ENCODE measurements at regions not wholly inside any gene's neighbourhood (a gene's known extent, or its start where the extent isn't known, plus 50 kb on each side); places are given as distances from the start of the nearest gene placed in this dataset.

DNA sequence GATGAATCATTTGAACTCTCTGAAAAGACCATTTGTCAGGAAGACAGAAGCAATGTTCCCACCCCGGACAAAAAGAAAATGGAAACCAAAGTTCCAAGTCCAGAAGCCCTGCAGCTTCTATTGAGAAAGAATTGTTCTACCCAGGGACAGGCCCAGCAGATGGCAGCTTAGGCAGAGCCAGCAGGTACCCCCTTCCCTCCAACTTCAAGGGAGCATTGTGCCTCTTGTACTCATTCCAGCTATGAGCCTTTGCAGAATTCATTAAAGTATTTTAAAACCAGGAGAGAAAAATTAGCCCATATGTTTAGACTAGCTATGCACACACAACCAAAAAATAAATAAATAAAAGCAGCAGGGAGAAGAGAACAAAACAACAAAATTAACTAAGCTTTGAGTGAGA is 85.2 kb upstream of the KCND3 start:
- TF ChIP-seq, protein P1, sequence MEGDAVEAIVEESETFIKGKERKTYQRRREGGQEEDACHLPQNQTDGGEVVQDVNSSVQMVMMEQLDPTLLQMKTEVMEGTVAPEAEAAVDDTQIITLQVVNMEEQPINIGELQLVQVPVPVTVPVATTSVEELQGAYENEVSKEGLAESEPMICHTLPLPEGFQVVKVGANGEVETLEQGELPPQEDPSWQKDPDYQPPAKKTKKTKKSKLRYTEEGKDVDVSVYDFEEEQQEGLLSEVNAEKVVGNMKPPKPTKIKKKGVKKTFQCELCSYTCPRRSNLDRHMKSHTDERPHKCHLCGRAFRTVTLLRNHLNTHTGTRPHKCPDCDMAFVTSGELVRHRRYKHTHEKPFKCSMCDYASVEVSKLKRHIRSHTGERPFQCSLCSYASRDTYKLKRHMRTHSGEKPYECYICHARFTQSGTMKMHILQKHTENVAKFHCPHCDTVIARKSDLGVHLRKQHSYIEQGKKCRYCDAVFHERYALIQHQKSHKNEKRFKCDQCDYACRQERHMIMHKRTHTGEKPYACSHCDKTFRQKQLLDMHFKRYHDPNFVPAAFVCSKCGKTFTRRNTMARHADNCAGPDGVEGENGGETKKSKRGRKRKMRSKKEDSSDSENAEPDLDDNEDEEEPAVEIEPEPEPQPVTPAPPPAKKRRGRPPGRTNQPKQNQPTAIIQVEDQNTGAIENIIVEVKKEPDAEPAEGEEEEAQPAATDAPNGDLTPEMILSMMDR (IDR thresholded peaks at IDR 0.05; ENCODE audit: unreplicated experiment), result no peak
- Mint-ChIP-seq H3K27me3 (ENCODE audit: low read depth) (peaks cover 3% of the 10 kb centered on the region), H3K9me3 (peaks cover 32% of the 10 kb centered on the region), H3K4me3 (no peak overlapping the region), H3K4me1 (no peaks in the 10 kb centered on the region), H3K36me3 (no peaks in the 10 kb centered on the region), H3K27ac (no peak overlapping the region)
- DNase-seq (ENCODE audit: low spot score in 2 of 2, unreplicated experiment in 2 of 2), result no peak

DNA sequence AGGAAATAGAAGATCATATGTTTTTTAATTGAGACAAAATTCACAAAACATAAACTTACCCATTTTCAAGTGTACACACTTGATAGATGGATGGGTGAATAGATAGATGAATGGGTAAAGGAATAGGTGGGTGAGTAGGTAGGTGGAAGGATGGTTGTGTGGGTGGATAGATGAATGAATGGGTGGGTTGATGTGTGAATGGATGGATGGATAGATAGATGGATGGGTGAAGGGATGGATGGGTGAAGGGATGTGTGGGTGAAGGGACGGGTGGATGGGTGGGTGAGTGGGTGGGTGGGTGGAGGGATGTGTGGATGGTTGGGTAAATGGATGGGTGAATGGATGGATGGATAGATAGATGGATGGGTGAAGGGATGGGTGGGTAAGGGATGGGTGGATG is 86.1 kb upstream of the KCND3 start:
- Mint-ChIP-seq H3K27me3 (ENCODE audit: low read depth) (peaks cover 4% of the 10 kb centered on the region), H3K27ac (no peak overlapping the region), H3K4me1 (no peaks in the 10 kb centered on the region), H3K4me3 (no peak overlapping the region), H3K36me3 (no peaks in the 10 kb centered on the region), H3K9me3 (peaks cover 32% of the 10 kb centered on the region)
- TF ChIP-seq, protein P1 (IDR thresholded peaks at IDR 0.05; ENCODE audit: unreplicated experiment), result no peak
- DNase-seq (ENCODE audit: low spot score in 2 of 2, unreplicated experiment in 2 of 2), result no peak

DNA sequence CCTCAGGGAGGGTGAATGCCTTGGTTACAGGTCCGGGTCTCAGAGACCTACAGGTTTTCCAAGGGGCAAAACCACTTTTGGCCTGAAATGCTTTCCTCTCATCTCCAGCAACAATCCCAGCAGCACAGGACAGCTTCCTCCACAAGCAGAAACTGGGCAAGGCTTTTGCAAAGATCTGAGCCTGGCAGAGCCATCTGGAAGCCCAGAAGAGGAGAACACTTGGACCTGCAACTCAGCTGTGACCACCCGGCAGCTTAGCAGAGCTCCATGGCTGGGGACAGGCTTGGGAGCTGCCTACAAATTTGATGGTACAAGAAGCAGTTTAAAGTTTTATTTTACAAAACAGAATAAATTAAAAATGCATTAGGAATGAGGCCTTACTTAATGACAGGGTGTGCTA is 90.0 kb upstream of the KCND3 start:
- TF ChIP-seq, protein P1 (IDR thresholded peaks at IDR 0.05; ENCODE audit: unreplicated experiment), result no peak
- Mint-ChIP-seq H3K4me3 (no peak overlapping the region), H3K27ac (no peak overlapping the region), H3K36me3 (no peaks in the 10 kb centered on the region), H3K9me3 (peaks cover 9% of the 10 kb centered on the region), H3K4me1 (no peaks in the 10 kb centered on the region), H3K27me3 (ENCODE audit: low read depth) (peaks cover 4% of the 10 kb centered on the region)
- DNase-seq (ENCODE audit: low spot score in 2 of 2, unreplicated experiment in 2 of 2), result no peak

DNA sequence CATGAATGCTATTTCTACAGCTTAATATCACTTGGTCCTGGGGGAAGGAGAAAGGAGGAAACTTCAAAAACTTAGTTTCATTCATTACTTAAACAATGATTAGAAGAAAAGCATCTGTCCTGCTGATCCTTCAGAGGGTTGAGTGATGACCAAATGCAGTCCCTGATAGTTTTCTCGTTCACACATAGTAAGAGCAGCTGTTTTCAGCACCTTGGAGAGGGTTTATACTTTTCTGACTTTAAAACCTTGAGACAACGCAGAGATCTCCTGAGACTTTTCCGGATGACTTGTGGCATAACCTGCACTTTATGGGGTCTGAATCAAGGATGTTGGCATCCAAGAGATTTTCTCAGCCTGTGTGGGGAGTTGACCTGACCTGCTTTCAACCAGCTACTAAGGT is 94.0 kb upstream of the KCND3 start:
- Mint-ChIP-seq H3K9me3 (no peaks in the 10 kb centered on the region), H3K27ac (no peak overlapping the region), H3K4me1 (no peaks in the 10 kb centered on the region), H3K4me3 (no peak overlapping the region), H3K27me3 (ENCODE audit: low read depth) (peaks cover 6% of the 10 kb centered on the region), H3K36me3 (no peaks in the 10 kb centered on the region)
- no peak for DNase-seq (ENCODE audit: low spot score in 2 of 2, unreplicated experiment in 2 of 2)
- TF ChIP-seq, protein P1 (IDR thresholded peaks at IDR 0.05; ENCODE audit: unreplicated experiment), result no peak

DNA sequence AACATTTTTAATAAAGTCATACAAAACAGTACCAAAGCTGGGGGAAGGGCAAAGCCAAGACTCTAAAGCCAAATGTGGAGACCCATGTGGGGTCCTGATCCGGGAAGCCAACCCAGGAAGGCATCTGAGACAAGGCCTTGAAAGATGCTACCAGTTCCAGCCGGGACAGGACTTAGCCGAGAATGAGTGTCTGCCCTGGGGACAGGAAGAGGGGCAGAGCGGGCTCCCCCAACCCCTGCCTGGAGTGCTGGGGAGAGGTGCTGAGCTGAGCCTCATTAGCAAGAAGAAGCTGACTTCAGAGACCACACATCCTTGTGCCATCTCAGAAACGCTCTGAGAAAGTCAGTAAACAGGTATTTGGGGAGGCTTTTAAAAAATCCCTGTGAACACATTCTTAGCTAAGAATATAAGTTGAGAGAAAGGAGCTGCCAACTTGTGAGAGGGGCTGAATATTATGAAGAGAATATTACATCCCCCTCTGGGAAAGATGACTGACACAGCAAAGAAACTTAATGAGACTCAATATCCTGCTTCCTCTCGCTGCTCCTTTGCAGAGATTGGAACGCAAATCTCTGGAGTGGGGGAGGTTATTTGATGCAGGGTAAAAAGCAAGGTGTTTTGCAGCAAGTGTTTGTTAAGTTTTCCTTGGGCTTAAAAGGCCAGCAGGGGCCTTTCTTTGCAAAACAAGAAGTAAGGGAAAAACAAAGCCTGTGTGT is 103.3 kb upstream of the KCND3 start:
- Mint-ChIP-seq H3K27ac (no peak overlapping the region), H3K9me3 (no peaks in the 10 kb centered on the region), H3K4me1 (no peaks in the 10 kb centered on the region), H3K36me3 (no peaks in the 10 kb centered on the region), H3K27me3 (ENCODE audit: low read depth) (peaks cover 24% of the 10 kb centered on the region), H3K4me3 (no peak overlapping the region)
- DNase-seq (ENCODE audit: low spot score in 2 of 2, unreplicated experiment in 2 of 2), result no peak
- TF ChIP-seq, protein P1 (IDR thresholded peaks at IDR 0.05; ENCODE audit: unreplicated experiment), result no peak

DNA sequence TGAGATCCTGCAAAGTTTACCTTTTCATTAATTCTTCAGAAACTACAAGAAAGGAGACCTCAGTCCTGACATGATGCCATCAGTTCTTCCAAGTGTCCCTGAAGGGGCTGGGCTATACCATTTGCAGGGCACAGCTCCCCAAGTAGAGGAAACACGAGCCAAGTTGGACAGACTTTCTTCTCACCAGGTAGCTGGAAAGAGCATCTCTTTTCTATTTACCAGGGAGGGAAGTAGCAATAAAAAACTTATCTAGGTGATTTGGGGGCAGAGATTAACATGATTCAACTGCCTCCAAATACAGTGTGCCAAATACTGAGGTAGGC is 103.9 kb upstream of the KCND3 start:
- Mint-ChIP-seq H3K4me3 (no peak overlapping the region), H3K9me3 (no peaks in the 10 kb centered on the region), H3K36me3 (no peaks in the 10 kb centered on the region), H3K4me1 (no peaks in the 10 kb centered on the region), H3K27ac (no peak overlapping the region), H3K27me3 (ENCODE audit: low read depth) (peaks cover 24% of the 10 kb centered on the region)
- TF ChIP-seq, protein P1 (IDR thresholded peaks at IDR 0.05; ENCODE audit: unreplicated experiment), result no peak
- DNase-seq (ENCODE audit: low spot score in 2 of 2, unreplicated experiment in 2 of 2), result no peak

Data from mesothelial cell of epicardium (in vitro differentiated cells).